ENCODE measurements at regions not wholly inside any gene's neighbourhood (a gene's known extent, or its start where the extent isn't known, plus 50 kb on each side); places are given as distances from the start of the nearest gene placed in this dataset.

- TF ChIP-seq, protein P1, sequence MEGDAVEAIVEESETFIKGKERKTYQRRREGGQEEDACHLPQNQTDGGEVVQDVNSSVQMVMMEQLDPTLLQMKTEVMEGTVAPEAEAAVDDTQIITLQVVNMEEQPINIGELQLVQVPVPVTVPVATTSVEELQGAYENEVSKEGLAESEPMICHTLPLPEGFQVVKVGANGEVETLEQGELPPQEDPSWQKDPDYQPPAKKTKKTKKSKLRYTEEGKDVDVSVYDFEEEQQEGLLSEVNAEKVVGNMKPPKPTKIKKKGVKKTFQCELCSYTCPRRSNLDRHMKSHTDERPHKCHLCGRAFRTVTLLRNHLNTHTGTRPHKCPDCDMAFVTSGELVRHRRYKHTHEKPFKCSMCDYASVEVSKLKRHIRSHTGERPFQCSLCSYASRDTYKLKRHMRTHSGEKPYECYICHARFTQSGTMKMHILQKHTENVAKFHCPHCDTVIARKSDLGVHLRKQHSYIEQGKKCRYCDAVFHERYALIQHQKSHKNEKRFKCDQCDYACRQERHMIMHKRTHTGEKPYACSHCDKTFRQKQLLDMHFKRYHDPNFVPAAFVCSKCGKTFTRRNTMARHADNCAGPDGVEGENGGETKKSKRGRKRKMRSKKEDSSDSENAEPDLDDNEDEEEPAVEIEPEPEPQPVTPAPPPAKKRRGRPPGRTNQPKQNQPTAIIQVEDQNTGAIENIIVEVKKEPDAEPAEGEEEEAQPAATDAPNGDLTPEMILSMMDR (IDR thresholded peaks at IDR 0.05; ENCODE audit: control extremely low read depth, extremely low read depth, low read depth, missing control alignments) = no peak
- DNase-seq (ENCODE audit: extremely low spot score) = no peak
- CTCF ChIA-PET = interaction anchor here (1.0 kb wide), 1 partner anchor 11 kb away, joined by 5 read pairs; no protein-coding TSS in a partner anchor
- POLR2A ChIA-PET = no interaction called here
Measured at GRCh38 chr12:89848732-89849131, 140.1 kb upstream of the ATP2B1 start.

GRCh38 chr12:89846473-89847055 is 137.9 kb upstream of the ATP2B1 start:
- no peak for DNase-seq (ENCODE audit: extremely low spot score)
- POLR2A ChIA-PET = no interaction called here
- TF ChIP-seq, protein P1 (IDR thresholded peaks at IDR 0.05; ENCODE audit: control extremely low read depth, extremely low read depth, low read depth, missing control alignments) = no peak
- CTCF ChIA-PET = interaction anchor here (0.7 to 1.1 kb wide), 2 partner anchors 13 to 25 kb away, joined by 3 read pairs; no protein-coding TSS in a partner anchor

GRCh38 chr12:89845767-89846166 is 137.1 kb upstream of the ATP2B1 start:
- POLR2A ChIA-PET = no interaction called here
- CTCF ChIA-PET = interaction anchor here (1.1 to 1.5 kb wide), 2 partner anchors 25 to 127 kb away, joined by 3 read pairs; no protein-coding TSS in a partner anchor
- DNase-seq (ENCODE audit: extremely low spot score) = no peak
- TF ChIP-seq, protein P1 (IDR thresholded peaks at IDR 0.05; ENCODE audit: control extremely low read depth, extremely low read depth, low read depth, missing control alignments) = no peak

DNA sequence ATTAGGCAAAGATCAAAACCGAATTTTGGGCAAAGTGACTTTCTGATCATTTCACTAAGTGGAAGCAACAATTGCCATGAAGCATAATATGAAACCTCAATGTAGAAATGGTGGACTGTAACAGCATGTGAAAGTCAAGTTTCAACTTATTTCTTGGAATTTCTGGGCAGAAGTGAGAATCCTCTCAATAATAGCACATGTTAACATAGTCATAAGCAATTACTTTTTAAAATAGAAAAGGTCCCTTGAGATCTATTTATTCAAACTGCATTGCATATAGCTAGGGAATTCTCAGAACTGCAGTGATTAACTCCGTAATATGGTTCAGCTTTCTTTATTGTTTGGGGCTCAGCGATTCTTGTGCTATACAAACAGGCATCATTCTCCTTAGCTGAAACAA is 136.7 kb upstream of the ATP2B1 start:
- POLR2A ChIA-PET = no interaction called here
- TF ChIP-seq, protein P1 (IDR thresholded peaks at IDR 0.05; ENCODE audit: control extremely low read depth, extremely low read depth, low read depth, missing control alignments) = no peak
- CTCF ChIA-PET = interaction anchor here (1.5 kb wide), 1 partner anchor 128 kb away, joined by 3 read pairs; no protein-coding TSS in a partner anchor
- no peak for DNase-seq (ENCODE audit: extremely low spot score)

- POLR2A ChIA-PET = no interaction called here
- TF ChIP-seq, protein P1 (IDR thresholded peaks at IDR 0.05; ENCODE audit: control extremely low read depth, extremely low read depth, low read depth, missing control alignments) = no peak
- no peak for DNase-seq (ENCODE audit: extremely low spot score)
- CTCF ChIA-PET = interaction anchor here (1.5 kb wide), 1 partner anchor 129 kb away, joined by 3 read pairs; no protein-coding TSS in a partner anchor
Measured at GRCh38 chr12:89844539-89844938, 135.9 kb upstream of the ATP2B1 start.

DNA sequence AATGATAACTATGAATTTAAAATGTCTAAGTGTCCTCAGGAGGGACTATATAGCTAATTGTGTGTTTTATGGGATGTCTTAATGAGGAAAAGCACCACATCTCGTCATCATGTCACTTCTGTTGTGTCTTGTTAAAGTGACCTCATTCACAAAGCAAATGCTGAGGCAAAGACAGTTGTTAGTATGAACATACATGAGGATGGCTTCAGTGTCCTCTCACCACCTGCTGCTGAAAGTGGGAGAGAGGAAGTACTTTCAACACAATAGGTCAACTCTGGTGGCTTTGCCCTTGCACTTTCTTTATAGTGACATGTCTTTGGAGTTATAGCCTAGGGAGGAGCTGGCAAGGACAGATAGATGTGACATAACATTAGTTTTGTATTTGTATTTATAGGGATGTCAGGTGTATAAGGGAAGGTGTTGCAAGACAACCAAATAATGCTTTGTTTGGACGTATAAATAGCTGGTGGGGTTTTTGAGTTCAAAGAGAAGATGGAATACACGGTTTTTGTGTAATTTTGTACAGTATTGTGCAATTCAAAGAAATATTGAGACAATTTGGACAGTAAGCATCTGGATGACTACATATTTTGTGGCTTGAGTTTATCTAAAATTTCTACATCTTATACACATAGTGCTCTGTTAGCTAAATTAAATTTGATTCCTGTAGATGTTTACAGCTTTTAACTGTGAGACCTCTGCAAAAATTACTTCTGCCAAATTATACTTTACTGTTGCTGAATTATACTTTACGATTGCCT is 131.7 kb upstream of the ATP2B1 start:
- no peak for DNase-seq (ENCODE audit: extremely low spot score)
- TF ChIP-seq, protein P1 (IDR thresholded peaks at IDR 0.05; ENCODE audit: control extremely low read depth, extremely low read depth, low read depth, missing control alignments) = no peak
- POLR2A ChIA-PET = no interaction called here
- CTCF ChIA-PET = interaction anchor here (1.1 to 2.2 kb wide), 7 partner anchors 10 to 44 kb away, joined by 3 to 12 read pairs (median 3); no protein-coding TSS in a partner anchor

All from GM10248 (cell line).